K562 (cell line): ENCODE measurements at regions not wholly inside any gene's neighbourhood (a gene's known extent, or its start where the extent isn't known, plus 50 kb on each side); places are given as distances from the start of the nearest gene placed in this dataset.

ENCODE experiments used
- ATAC-seq: fragments of 200-7000 bp; cut with Tn5 transposase; 3 replicates; pipeline ENCODE4 v1.9.1; 2020; ENCODE audit warnings: moderate library complexity
- BruUV-seq: library from RNA; stranded (reverse); fragments of 400-500 nt; replicated peaks from 2 replicates; lab custom pipeline; 2021; lab: Mats Ljungman, UMichigan
- CTCF ChIA-PET: fragments of 300-600 bp; formaldehyde crosslinking; extraction: SDS; loops from one replicate; lab custom pipeline; 2021; ENCODE audit warnings: low intra/inter-chr PET ratio; lab: Yijun Ruan, JAX
- POLR2A ChIA-PET: fragments of 300-600, 350-650 bp; sonication (Branson Sonifier 250); formaldehyde crosslinking; extraction: SDS; loops from one replicate; lab custom pipeline; 2021; ENCODE audit warnings: antibody characterized with exemption, inconsistent platforms; lab: Yijun Ruan, JAX
- DNase-seq, 4 experiments: peaks; one replicate each; pipeline versions ENCODE4 v3.0.0 to v3.0.0-alpha.2; 2011 to 2018; ENCODE audit warnings: low spot score in 3 of 4, mixed read lengths in 3 of 4; ENCODE audit errors: extremely low read depth in 1 of 4
- FAIRE-seq: peaks from 2 replicates; lab custom pipeline; 2011; peaks lifted over from hg19 to GRCh38; lab: Jason Lieb, UNC
- H2AFZ ChIP-seq: 2 replicates; pipeline ENCODE4 v1.6.0; 2011; ENCODE audit warnings: low read depth, low read length, control low read depth, inconsistent platforms
- H3K27ac ChIP-seq: fragments of 200-600 bp; 3 replicates; pipeline ENCODE4 v1.8.0; 2011; ENCODE audit warnings: low read depth, mild to moderate bottlenecking, control low read depth, inconsistent platforms, low read length, moderate library complexity, mixed read lengths; ENCODE audit errors: extremely low read depth
- H3K27me3 ChIP-seq, 2 experiments: fragments of 300-600 bp in 1 of 2; 2 replicates in 1 of 2; 3 replicates in 1 of 2; pipeline versions ENCODE4 v1.6.0 to v1.8.0; 2011; ENCODE audit warnings: inconsistent platforms in 2 of 2, low read length in 2 of 2, mild to moderate bottlenecking in 1 of 2, mixed read lengths in 1 of 2, moderate library complexity in 1 of 2; ENCODE audit not compliant: control insufficient read depth in 2 of 2, insufficient read depth in 2 of 2
- H3K36me3 ChIP-seq: fragments of 300-600 bp; 3 replicates; pipeline ENCODE4 v1.8.0; 2011; ENCODE audit warnings: mild to moderate bottlenecking, low read length, inconsistent platforms; ENCODE audit not compliant: control insufficient read depth, insufficient read depth
- H3K4me1 ChIP-seq, 2 experiments: fragments of 200-600 bp in 1 of 2; replicated peaks in 1 of 2; 2 replicates in 1 of 2; 3 replicates in 1 of 2; pipeline versions ENCODE4 v1.5.1 to v1.8.0; 2011; ENCODE audit warnings: inconsistent platforms in 2 of 2, low read length in 2 of 2, mild to moderate bottlenecking in 1 of 2, mixed read lengths in 1 of 2, moderate library complexity in 1 of 2; ENCODE audit not compliant: control insufficient read depth in 2 of 2, insufficient read depth in 2 of 2
- H3K4me2 ChIP-seq: 2 replicates; pipeline ENCODE4 v1.6.1; 2011; ENCODE audit warnings: low read length, control low read depth, inconsistent platforms, mixed read lengths; ENCODE audit not compliant: insufficient read depth
- H3K4me3 ChIP-seq: fragments of 200-600 bp; sonication (generic), shearing (Covaris generic); 2 replicates; pipeline ENCODE4 v1.5.1; 2016; ENCODE audit warnings: control low read depth, inconsistent platforms
- H3K79me2 ChIP-seq: fragments of 200-600 bp; 3 replicates; pipeline ENCODE4 v1.8.0; 2011; ENCODE audit warnings: low read length, inconsistent platforms; ENCODE audit not compliant: control insufficient read depth, insufficient read depth
- H3K9ac ChIP-seq, 2 experiments: 2 replicates each; pipeline versions ENCODE4 v1.6.0 to v1.6.1; 2011; ENCODE audit warnings: low read depth in 2 of 2, low read length in 2 of 2, control low read depth in 1 of 2, inconsistent platforms in 1 of 2, mild to moderate bottlenecking in 1 of 2, mixed read lengths in 1 of 2; ENCODE audit not compliant: insufficient read depth in 1 of 2
- H3K9me1 ChIP-seq: one replicate; pipeline ENCODE4 v1.6.0; 2011; ENCODE audit warnings: inconsistent platforms, mild to moderate bottlenecking, low read length, moderate library complexity; ENCODE audit not compliant: control insufficient read depth, insufficient read depth
- H3K9me3 ChIP-seq: replicated peaks from 2 replicates; pipeline ENCODE4 v1.5.1; 2011; ENCODE audit warnings: low read depth, low read length, inconsistent platforms; ENCODE audit not compliant: control insufficient read depth, insufficient read depth
- H4K20me1 ChIP-seq: replicated peaks from 2 replicates; pipeline ENCODE4 v1.6.1; 2011; ENCODE audit warnings: low read length, inconsistent platforms, mixed read lengths; ENCODE audit not compliant: control insufficient read depth, insufficient read depth
- AFF4 ChIP-seq: sonication (generic); formaldehyde crosslinking; IDR thresholded peaks from 2 replicates; pipeline ENCODE4 v1.8.0; 2023; ENCODE audit warnings: mild to moderate bottlenecking, missing genetic modification reagents
- BACH1 ChIP-seq: fragments of 200-800 bp; sonication (Bioruptor generic); IDR thresholded peaks from 2 replicates; pipeline ENCODE4 v1.6.1; 2016; ENCODE audit warnings: missing genetic modification characterization, missing compliant biosample characterization
- GTF2A2 ChIP-seq: IDR thresholded peaks from 2 replicates; pipeline ENCODE4 v1.6.1; 2016; ENCODE audit warnings: mild to moderate bottlenecking, missing genetic modification characterization, missing compliant biosample characterization
- MAFG ChIP-seq: fragments of 450-650 bp; conservative IDR thresholded peaks from 2 replicates; pipeline ENCODE4 v1.6.1; 2016; ENCODE audit warnings: missing genetic modification characterization, missing compliant biosample characterization
- MED1 ChIP-seq: sonication (generic); formaldehyde crosslinking; IDR thresholded peaks from 2 replicates; pipeline ENCODE4 v1.8.1; 2023; ENCODE audit warnings: missing genetic modification reagents, borderline replicate concordance
- MEIS2 ChIP-seq: fragments of 450-650 bp; IDR thresholded peaks from 2 replicates; pipeline ENCODE4 v1.6.1; 2014; ENCODE audit warnings: mild to moderate bottlenecking; ENCODE audit not compliant: partially characterized antibody
- NCOR1 ChIP-seq: fragments of 450-650 bp; IDR thresholded peaks from 2 replicates; pipeline ENCODE4 v1.6.1; 2016; ENCODE audit warnings: mild to moderate bottlenecking, moderate library complexity
- PKNOX1 ChIP-seq: fragments of 450-650 bp; IDR thresholded peaks from 2 replicates; pipeline ENCODE4 v1.6.1; 2016
- RUNX1 ChIP-seq: sonication (generic); IDR thresholded peaks from 2 replicates; pipeline ENCODE4 v1.6.1; 2016; ENCODE audit warnings: antibody characterized with exemption, low read depth
- SIN3A ChIP-seq, 2 experiments: fragments of 150-350 bp in 1 of 2; IDR thresholded peaks; 2 replicates each; pipeline ENCODE4 v1.6.1; 2011 to 2016; ENCODE audit warnings: borderline replicate concordance in 2 of 2, low read depth in 2 of 2, low read length in 2 of 2, mild to moderate bottlenecking in 2 of 2, moderate library complexity in 2 of 2; ENCODE audit not compliant: control insufficient read depth in 1 of 2
- SPI1 ChIP-seq: IDR thresholded peaks from 2 replicates; pipeline ENCODE4 v1.6.1; 2011; ENCODE audit warnings: low read depth, low read length, control low read depth, borderline replicate concordance
- TAF15 ChIP-seq: fragments of 200-400 bp; formaldehyde crosslinking; IDR thresholded peaks from 2 replicates; pipeline ENCODE4 v1.6.1; 2017; ENCODE audit warnings: mild to moderate bottlenecking, low read depth, low read length, moderate library complexity
- TAL1 ChIP-seq: fragments of 450-650 bp; IDR thresholded peaks from 2 replicates; pipeline ENCODE4 v1.6.1; 2016; ENCODE audit warnings: mild to moderate bottlenecking
- TRIM25 ChIP-seq: fragments of 450-650 bp; IDR thresholded peaks from 2 replicates; pipeline ENCODE4 v1.7.0; 2016; ENCODE audit warnings: borderline replicate concordance
- ZBED1 ChIP-seq: IDR thresholded peaks from 2 replicates; pipeline ENCODE4 v1.6.1; 2014
- ZNF23 ChIP-seq: fragments of 250-450 bp; sonication (Bioruptor Pico); IDR thresholded peaks from 2 replicates; pipeline ENCODE4 v1.4.0; 2020; ENCODE audit warnings: mild to moderate bottlenecking
- ZNF311 ChIP-seq: fragments of 250-450 bp; sonication (Bioruptor Pico); IDR thresholded peaks from 2 replicates; pipeline ENCODE4 v1.4.0; 2020; ENCODE audit warnings: mild to moderate bottlenecking, moderate library complexity
- ZNF445 ChIP-seq: fragments of 250-450 bp; sonication (Bioruptor Pico); IDR thresholded peaks from 2 replicates; pipeline ENCODE4 v1.4.0; 2020; ENCODE audit warnings: low read depth, mild to moderate bottlenecking, moderate library complexity
- ZNF511 ChIP-seq: sonication (generic); formaldehyde crosslinking; IDR thresholded peaks from 2 replicates; pipeline ENCODE4 v1.8.0; 2022; ENCODE audit warnings: mild to moderate bottlenecking, missing genetic modification reagents
- in situ Hi-C: fragments of 300-500 bp; cut with MboI; formaldehyde crosslinking; loops from 4 replicates; pipeline ENCODE4 v1.15.0; 2018; ENCODE audit warnings: inconsistent platforms, mixed read lengths
- intact Hi-C: fragments of 100-400 bp; cut with micrococcal nuclease; formaldehyde crosslinking; loops from 2 replicates; pipeline ENCODE4 v1.14.2; 2022

- H2AFZ ChIP-seq = no peak overlapping the region
- TF ChIP-seq MAFG (tag) (no peak), AFF4 (CRISPR knock-in tag) (no peak), ZNF445 (CRISPR knock-in tag) (no peak), ZBED1 (no peak), TAL1 (no peak), ZNF511 (CRISPR knock-in tag) (no peak), MEIS2 (no peak), SPI1 (no peak), TRIM25 (no peak), ZNF23 (CRISPR knock-in tag) (no peak), RUNX1 (no peak), TAF15 (no peak), SIN3A (IDR thresholded peaks at IDR 0.05; ENCODE audit: borderline replicate concordance in 2 of 2, control insufficient read depth in 1 of 2, low read depth in 2 of 2, low read length in 2 of 2) (no peak), MED1 (no peak), ZNF311 (CRISPR knock-in tag) (no peak), PKNOX1 (no peak), NCOR1 (no peak), BACH1 (no peak), GTF2A2 (tag) (no peak)
- intact Hi-C loops = no loop called here
- H3K9ac ChIP-seq = no peak overlapping the region
- H3K36me3 ChIP-seq = no peaks in the 10 kb centered on the region
- FAIRE-seq (no peak), ATAC-seq (no peak), DNase-seq (no peak)
- no peaks in the 10 kb centered on the region for H4K20me1 ChIP-seq
- no peak overlapping the region for H3K4me3 ChIP-seq
- no peak overlapping the region for H3K4me2 ChIP-seq
- no peaks in the 10 kb centered on the region for H3K9me1 ChIP-seq
- no peaks in the 10 kb centered on the region for H3K27me3 ChIP-seq
- BruUV-seq = no TSS peak
- no peaks in the 10 kb centered on the region for H3K9me3 ChIP-seq
- in situ Hi-C loops = no loop called here
- ChIA-PET POLR2A (no interaction called here), CTCF (no interaction called here)
- H3K4me1 ChIP-seq = no peaks in the 10 kb centered on the region
- no peak overlapping the region for H3K27ac ChIP-seq
- H3K79me2 ChIP-seq = no peaks in the 10 kb centered on the region
Observed at GRCh38 chr6:101222007-101222406, 171.5 kb upstream of the GRIK2 start.
